GM19438 (cell line): ENCODE measurements at regions not wholly inside any gene's neighbourhood (a gene's known extent, or its start where the extent isn't known, plus 50 kb on each side); places are given as distances from the start of the nearest gene placed in this dataset.
"Not testable (repeated sequence)": the region's sequence is repeated elsewhere in the genome, so short reads cannot be mapped to it uniquely, and the experiment has no call there.

Experiments
- ATAC-seq: cut with Tn5 transposase; IDR thresholded peaks from one replicate; pipeline ENCODE4 v1.9.1; 2021; ENCODE audit warnings: low read depth; ENCODE audit not compliant: unreplicated experiment

DNA sequence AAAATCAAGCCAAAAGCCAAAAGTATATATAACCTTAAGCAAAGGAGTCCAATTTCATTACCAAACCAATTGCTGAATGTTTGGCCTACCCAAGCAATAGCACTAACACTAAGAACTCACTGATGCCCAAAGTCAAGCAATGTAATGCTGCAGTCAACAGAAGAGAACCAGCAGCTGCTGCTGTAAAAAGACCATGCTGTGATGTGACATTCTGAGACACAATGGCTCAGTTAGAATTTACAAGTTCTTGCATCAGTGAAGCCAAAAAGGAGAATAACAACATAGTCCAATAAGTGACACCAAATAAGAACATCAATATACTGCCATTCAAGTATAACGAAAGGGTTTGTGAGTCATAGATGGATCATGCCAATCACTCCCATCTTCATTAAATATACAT lies 514.0 kb upstream of the DIAPH2 start:
- ATAC-seq, result no peak

DNA sequence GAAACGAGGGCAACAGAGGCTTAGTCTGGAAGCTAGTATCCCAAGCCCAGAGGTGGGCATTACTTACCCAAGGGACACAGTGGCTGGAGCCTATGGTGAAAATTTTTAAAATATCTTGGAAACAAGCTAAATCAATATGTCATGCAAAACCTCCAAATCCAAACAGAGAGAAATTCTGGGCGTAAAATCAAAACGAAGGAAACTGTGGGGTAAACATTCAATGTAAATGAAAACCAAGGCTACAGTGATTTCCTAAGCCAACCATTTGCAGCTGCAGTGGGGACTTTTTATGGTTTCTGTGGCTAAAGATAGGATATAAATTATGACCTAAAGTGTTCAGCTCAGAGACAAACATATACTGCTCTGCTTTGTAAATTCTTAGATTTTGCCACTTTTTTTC lies 507.7 kb upstream of the DIAPH2 start:
- ATAC-seq, result no peak

DNA sequence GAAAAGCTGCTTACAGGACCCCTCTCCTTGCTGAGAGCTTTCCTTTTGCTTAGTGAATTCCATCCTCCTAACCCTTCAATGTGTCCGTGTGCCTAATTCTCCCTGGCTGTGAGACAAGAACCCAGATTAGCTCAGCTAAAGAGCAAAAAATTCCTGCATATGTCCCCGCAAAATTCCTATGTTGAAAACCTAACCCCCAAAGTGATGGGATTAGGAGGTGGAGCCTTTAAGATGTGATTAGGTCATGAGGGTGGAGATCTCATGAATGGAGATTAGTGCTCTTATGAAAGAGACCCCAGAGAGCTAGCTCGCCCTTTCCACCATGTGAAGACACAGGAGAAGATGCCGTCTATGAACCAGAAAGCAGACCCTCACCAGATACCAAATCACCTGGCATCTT lies 503.0 kb upstream of the DIAPH2 start:
- ATAC-seq, result no peak

DNA sequence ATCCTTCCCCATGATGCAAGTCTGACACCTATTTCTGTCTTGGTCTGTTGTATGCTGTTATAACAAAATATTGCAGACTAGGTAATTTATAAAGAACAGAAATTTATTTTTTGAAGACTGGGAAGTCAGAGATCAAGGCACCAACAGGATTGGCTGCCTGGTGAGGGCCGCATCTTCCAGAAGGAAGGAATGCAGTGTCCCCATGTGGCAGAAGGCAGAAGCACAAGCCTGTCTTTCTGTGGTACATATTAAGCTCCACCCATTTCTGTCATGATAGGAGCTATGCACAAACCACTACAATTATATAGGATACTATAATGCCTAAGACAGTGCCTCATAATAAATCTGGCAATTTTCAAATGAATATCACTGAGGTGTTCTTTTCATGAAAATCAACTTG lies 502.3 kb upstream of the DIAPH2 start:
- ATAC-seq, result no peak

DNA sequence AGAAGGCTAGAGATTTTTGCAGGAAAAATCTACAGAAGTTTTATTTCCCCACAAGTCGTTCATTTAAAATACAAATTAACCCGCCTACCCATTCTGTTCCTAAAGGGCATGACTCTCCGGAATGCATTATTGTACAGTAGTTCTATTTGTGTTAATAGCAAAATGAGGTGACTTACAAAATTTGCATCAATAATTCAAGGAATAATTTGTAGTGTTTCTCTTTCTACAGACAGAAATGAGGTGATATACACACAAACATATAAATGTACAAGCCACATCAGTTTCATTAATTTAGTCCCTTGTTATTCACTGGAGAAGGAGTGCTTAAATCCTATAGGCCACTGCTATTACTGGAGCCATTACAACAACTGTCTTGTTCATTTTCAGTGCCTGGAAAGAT lies 501.3 kb upstream of the DIAPH2 start:
- ATAC-seq, result no peak

DNA sequence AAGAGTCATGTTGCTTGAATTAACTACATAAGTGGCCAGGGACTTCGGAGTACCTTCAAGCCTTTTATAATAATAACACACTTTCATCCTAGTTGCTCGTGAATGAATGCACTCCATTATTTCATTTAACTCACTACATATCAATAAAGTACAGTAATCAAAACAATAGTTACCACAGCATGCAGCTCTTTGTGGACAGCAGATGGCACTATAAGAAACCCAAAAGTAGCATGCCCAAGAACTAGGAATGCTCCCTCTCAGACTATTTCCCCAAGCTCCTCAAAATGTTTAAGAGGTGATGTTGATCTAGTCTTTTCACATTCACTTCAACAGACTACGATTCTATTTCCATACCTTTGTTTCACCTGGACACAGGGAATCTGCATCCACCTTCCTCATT lies 500.8 kb upstream of the DIAPH2 start:
- ATAC-seq, result no peak

DNA sequence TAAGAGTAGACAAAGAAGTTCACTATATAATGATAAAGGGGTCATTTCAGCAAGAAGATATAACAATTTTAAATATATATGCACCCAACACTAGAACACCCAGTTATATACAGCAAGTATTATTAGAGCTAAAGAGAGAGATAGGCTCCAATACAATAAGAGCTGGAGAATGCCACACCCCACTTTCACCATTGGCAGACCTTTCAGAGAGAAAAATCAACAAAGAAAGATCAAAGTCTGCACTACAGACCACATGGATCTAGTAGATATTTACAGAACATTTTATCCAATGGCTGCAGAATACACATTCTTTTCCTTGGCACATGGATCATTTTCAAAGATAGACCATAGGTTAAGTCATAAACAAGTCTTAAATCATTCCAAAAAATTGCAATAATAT lies 479.7 kb upstream of the DIAPH2 start:
- no peak for ATAC-seq

- no peak for ATAC-seq
These were observed 472.7 kb upstream of the DIAPH2 start for GRCh38 chrX:96211953-96212352.

GRCh38 chrX:96214681-96215080 lies 470.0 kb upstream of the DIAPH2 start:
- ATAC-seq, result not testable (repeated sequence)

- ATAC-seq, result no peak
These were observed 460.4 kb upstream of the DIAPH2 start for GRCh38 chrX:96224279-96224678.

- no peak for ATAC-seq
These were observed 439.7 kb upstream of the DIAPH2 start for GRCh38 chrX:96244955-96245354.

DNA sequence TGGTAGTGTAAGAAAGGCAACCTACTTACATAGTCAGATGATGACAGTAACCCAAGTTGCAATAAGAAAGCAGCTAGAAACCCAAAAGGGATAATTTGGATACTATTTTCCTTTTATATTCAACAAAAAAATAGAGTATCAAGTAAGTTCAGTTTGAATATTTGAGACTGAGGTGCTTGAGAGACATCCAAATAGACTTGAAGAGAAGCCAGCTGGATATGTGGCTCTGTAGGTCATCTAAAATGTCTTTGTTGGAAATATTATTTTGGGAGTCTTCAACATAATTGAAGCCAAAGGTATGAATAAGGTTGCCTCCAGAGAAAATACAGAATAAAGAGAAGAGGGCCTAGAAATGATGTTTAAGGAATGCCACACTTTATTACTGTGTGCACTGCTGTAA lies 438.2 kb upstream of the DIAPH2 start:
- ATAC-seq, result no peak
